ENCODE measurements at regions not wholly inside any gene's neighbourhood (a gene's known extent, or its start where the extent isn't known, plus 50 kb on each side); places are given as distances from the start of the nearest gene placed in this dataset.

DNA sequence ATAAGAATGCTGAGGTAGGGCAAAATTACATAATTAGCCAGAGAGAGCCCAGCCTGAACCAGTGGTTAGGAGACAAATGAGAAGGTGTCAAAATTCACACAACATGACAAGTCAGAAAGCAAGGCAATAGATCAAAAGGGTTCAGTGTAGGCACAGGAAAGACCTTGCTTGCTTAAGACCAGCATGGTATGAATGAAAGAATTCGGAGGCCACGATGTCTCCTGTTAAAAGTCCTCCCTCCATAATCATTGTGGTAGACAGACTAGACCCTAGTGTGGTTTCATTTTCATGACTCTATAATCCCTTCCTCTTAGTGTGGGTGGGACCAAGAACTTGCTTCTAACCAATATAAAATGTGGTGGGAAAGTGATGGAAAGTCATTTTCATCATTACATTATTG is 98.7 kb upstream of the ANKRD28 start:
- TF ChIP-seq POLR2A (IDR thresholded peaks at IDR 0.05; ENCODE audit: low read depth, low read length) (no peak), RAD21 (IDR thresholded peaks at IDR 0.05; ENCODE audit: low read length) (no peak), RFX5 (IDR thresholded peaks at IDR 0.05; ENCODE audit: low read depth, low read length) (no peak), MAFK (IDR thresholded peaks at IDR 0.05; ENCODE audit: low read depth, low read length) (no peak)
- TF ChIP-seq, protein P1, sequence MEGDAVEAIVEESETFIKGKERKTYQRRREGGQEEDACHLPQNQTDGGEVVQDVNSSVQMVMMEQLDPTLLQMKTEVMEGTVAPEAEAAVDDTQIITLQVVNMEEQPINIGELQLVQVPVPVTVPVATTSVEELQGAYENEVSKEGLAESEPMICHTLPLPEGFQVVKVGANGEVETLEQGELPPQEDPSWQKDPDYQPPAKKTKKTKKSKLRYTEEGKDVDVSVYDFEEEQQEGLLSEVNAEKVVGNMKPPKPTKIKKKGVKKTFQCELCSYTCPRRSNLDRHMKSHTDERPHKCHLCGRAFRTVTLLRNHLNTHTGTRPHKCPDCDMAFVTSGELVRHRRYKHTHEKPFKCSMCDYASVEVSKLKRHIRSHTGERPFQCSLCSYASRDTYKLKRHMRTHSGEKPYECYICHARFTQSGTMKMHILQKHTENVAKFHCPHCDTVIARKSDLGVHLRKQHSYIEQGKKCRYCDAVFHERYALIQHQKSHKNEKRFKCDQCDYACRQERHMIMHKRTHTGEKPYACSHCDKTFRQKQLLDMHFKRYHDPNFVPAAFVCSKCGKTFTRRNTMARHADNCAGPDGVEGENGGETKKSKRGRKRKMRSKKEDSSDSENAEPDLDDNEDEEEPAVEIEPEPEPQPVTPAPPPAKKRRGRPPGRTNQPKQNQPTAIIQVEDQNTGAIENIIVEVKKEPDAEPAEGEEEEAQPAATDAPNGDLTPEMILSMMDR (conservative IDR thresholded peaks at IDR 0.05; ENCODE audit: low read depth, low read length): no peak

All from IMR-90 (cell line).